ENCODE measurements at regions not wholly inside any gene's neighbourhood (a gene's known extent, or its start where the extent isn't known, plus 50 kb on each side); places are given as distances from the start of the nearest gene placed in this dataset.

DNA sequence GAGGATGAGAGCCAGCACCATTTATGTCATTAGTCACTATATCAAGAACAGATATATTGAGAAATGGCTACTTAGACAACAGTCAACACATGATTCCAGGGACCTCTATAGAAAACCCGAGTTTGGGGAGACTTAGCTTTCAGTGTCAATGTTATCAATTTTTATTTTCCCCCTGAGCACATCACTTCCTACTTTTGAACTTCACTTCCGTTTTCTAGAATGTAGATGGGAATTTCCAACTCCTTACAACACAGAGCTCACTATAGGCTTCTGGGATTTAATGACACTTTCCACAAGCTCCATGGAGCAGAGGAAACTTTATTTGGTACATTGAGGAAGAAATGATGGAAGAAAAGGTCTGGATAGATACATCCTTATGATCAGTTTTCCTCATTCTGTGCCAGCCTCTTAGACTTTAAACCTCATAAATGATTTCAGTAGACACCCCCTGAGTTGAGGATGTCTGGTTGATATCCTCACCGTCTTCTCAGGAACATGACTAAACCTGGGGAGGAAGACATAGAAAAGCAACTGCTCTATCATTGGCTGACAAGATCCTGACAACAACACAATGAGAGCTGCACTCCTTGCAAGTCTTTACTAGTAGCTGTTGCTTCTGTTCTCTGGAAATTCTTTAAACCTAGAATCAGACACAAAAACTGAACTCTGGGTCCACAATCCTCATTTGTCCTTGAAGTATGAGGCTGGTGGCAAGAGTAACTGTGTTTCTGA is 449.4 kb upstream of the OR4E1 start:
- TF ChIP-seq POLR2A (IDR thresholded peaks at IDR 0.05) (no peak), POLR2AphosphoS5 (IDR thresholded peaks at IDR 0.05) (no peak)
- TF ChIP-seq, protein P1, sequence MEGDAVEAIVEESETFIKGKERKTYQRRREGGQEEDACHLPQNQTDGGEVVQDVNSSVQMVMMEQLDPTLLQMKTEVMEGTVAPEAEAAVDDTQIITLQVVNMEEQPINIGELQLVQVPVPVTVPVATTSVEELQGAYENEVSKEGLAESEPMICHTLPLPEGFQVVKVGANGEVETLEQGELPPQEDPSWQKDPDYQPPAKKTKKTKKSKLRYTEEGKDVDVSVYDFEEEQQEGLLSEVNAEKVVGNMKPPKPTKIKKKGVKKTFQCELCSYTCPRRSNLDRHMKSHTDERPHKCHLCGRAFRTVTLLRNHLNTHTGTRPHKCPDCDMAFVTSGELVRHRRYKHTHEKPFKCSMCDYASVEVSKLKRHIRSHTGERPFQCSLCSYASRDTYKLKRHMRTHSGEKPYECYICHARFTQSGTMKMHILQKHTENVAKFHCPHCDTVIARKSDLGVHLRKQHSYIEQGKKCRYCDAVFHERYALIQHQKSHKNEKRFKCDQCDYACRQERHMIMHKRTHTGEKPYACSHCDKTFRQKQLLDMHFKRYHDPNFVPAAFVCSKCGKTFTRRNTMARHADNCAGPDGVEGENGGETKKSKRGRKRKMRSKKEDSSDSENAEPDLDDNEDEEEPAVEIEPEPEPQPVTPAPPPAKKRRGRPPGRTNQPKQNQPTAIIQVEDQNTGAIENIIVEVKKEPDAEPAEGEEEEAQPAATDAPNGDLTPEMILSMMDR (IDR thresholded peaks at IDR 0.05): no peak
